ENCODE measurements at regions not wholly inside any gene's neighbourhood (a gene's known extent, or its start where the extent isn't known, plus 50 kb on each side); places are given as distances from the start of the nearest gene placed in this dataset.

DNA sequence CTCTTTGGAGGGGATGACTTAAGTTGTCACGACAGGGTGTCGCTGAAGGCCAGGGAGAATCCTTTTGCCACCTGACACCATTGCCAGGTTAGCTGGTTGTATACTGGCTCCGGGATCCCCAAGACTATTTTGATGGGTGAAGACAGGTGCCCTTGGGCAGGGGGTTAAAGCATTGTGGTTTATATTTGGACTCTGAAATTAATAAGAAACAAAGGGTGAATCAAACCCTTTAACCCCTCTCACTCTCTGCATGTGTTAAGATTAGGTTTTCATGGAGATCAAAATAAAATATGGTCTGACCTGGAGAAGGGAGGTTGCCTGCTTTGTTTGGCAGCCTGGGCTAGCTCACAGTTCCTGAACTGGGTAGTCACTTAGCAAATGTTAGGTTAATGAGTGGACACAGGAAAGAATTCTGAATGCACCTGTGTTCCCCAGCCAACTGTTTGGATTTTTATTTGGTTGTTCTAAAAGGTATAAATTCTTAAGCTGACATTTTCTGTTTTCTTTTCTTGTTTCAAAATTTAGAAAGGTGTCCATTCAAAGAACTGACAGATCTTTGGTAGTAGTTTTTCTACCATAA, 301.7 kb downstream of the KCNS3 start:
- TF ChIP-seq POLR2AphosphoS5 (IDR thresholded peaks at IDR 0.05; ENCODE audit: low read depth, low read length) (no peak), POLR2A (IDR thresholded peaks at IDR 0.05; ENCODE audit: low read depth, low read length) (no peak), TAF1 (IDR thresholded peaks at IDR 0.05; ENCODE audit: borderline replicate concordance, low read depth, low read length) (no peak)
